Heart left ventricle (tissue), 13 donors: ENCODE measurements at regions not wholly inside any gene's neighbourhood (a gene's known extent, or its start where the extent isn't known, plus 50 kb on each side); places are given as distances from the start of the nearest gene placed in this dataset.

Experiments
- CTCF ChIP-seq, 12 donors: fragments of 200-600 bp; sonication (generic) in 4 of 12; IDR thresholded peaks; one replicate each; pipeline versions ENCODE4 v1.5.0 to v1.8.0; 2018 to 2022; ENCODE audit warnings: antibody characterized with exemption in 12 of 12, mild to moderate bottlenecking in 5 of 12
- POLR2A ChIP-seq, 2 donors: fragments of 450-650 bp; IDR thresholded peaks; one replicate each; pipeline ENCODE4 v1.6.1; 2017; ENCODE audit warnings: antibody characterized with exemption in 2 of 2, mild to moderate bottlenecking in 2 of 2, moderate library complexity in 2 of 2
- donor health status: ischemic (EF 13 %, LVEDD 7.1; RV severe dilation, severe dysfunction).
- donor health status: DM: no; HTN: yes; CAD: no.
- donor health status: DM: no; HTN: no; CAD: no.
- donor health status: ischemic (EF 25% LVEDD 6.9; RV normal size, moderate dysfunction).
- donor health status: ischemic (EF 25% LVEDD 5.7; RV mildly dilated, moderate dysfunction).
- donor health status: ischemic (EF 35%, LVEDD 5.7; RV mildly dilated, moderate dysfunction).
- donor health status: nonischemic (EF 11% LVEDD 7.7; RV severe dilation, severe dysfunction).
- donor health status: DM: yes; HTN: yes; CAD: no.
- donor health status: PGD.
- donor health status: ischemic (EF 29% LVEDD 5.4; RV normal size, mild dysfunction).
- donor health status: nonischemic (EF 23%, LVEDD 6.1; RV moderate dilation, normal function).

GRCh38 chr1:209404577-209404976 lies 178.9 kb upstream of the CAMK1G start:
- TF ChIP-seq CTCF (IDR thresholded peaks at IDR 0.05) (no peak), POLR2A (IDR thresholded peaks at IDR 0.05) (no peak)
